Activated T-cell treated with anti-CD3 and anti-CD28 coated beads, Interleukin-2, amount 50 U/mL, for 4 hours (primary cell): ENCODE measurements at regions not wholly inside any gene's neighbourhood (a gene's known extent, or its start where the extent isn't known, plus 50 kb on each side); places are given as distances from the start of the nearest gene placed in this dataset.

Experiments used
- ATAC-seq, 2 donors: fragments of 200-7000 bp; cut with Tn5 transposase; one replicate each; pipeline ENCODE4 v1.10.0; 2021
- DNase-seq: peaks from one replicate; pipeline ENCODE4 v3.0.0-alpha.2; 2020
- H3K27me3 Mint-ChIP-seq: one replicate; pipeline ENCODE4 v1.8.0; 2021; ENCODE audit warnings: low read depth, mixed read lengths
- H3K36me3 Mint-ChIP-seq: one replicate; pipeline ENCODE4 v1.8.0; 2022; ENCODE audit warnings: mixed read lengths; ENCODE audit not compliant: insufficient read depth
- H3K4me1 Mint-ChIP-seq: one replicate; pipeline ENCODE4 v1.8.0; 2021; ENCODE audit warnings: low read depth, mixed read lengths
- H3K4me3 Mint-ChIP-seq: one replicate; pipeline ENCODE4 v1.8.0; 2021; ENCODE audit warnings: mild to moderate bottlenecking, moderate library complexity, mixed read lengths
- H3K9me3 Mint-ChIP-seq: one replicate; pipeline ENCODE4 v1.8.0; 2021; ENCODE audit warnings: mixed read lengths

GRCh38 chr4:37771771-37772170, 54.7 kb upstream of the PGM2 start:
- DNase-seq (no peak), ATAC-seq (no peak)
- H3K36me3 Mint-ChIP-seq, result no peaks in the 10 kb centered on the region
- H3K9me3 Mint-ChIP-seq, result no peaks in the 10 kb centered on the region
- H3K4me1 Mint-ChIP-seq, result peaks cover 3% of the 10 kb centered on the region
- no peak overlapping the region for H3K4me3 Mint-ChIP-seq
- no peaks in the 10 kb centered on the region for H3K27me3 Mint-ChIP-seq

DNA sequence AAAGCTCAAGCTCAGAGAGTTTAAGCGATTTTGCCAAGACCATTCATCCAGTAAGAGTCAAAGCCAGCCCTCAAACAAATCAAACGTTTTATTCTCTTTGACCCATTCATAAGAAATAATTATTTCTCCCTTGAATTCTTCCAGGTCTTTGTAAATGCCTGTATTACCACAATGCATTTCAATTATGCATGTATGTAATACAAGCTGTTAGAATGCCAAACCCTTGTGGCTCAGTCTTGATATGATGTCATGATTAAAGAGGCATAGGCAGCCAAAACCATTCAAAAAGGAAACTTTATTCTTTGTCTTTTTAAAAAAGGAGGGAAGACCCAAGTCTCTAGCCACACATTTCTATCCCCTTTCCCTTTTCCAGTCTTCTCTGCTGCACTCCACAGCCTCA, 56.5 kb upstream of the PGM2 start:
- no peaks in the 10 kb centered on the region for H3K36me3 Mint-ChIP-seq
- no peaks in the 10 kb centered on the region for H3K9me3 Mint-ChIP-seq
- peaks cover 6% of the 10 kb centered on the region for H3K4me1 Mint-ChIP-seq
- no peaks in the 10 kb centered on the region for H3K27me3 Mint-ChIP-seq
- H3K4me3 Mint-ChIP-seq, result no peak overlapping the region
- ATAC-seq (no peak), DNase-seq (no peak)

GRCh38 chr4:37769391-37769989, 57.0 kb upstream of the PGM2 start:
- DNase-seq (no peak), ATAC-seq (no peak)
- no peaks in the 10 kb centered on the region for H3K27me3 Mint-ChIP-seq
- H3K4me1 Mint-ChIP-seq, result peaks cover 6% of the 10 kb centered on the region
- no peak overlapping the region for H3K4me3 Mint-ChIP-seq
- H3K36me3 Mint-ChIP-seq, result no peaks in the 10 kb centered on the region
- H3K9me3 Mint-ChIP-seq, result no peaks in the 10 kb centered on the region

- no peaks in the 10 kb centered on the region for H3K27me3 Mint-ChIP-seq
- no peaks in the 10 kb centered on the region for H3K36me3 Mint-ChIP-seq
- H3K9me3 Mint-ChIP-seq, result no peaks in the 10 kb centered on the region
- DNase-seq, result no peak
- no peak for ATAC-seq
- no peak overlapping the region for H3K4me3 Mint-ChIP-seq
- peaks cover 6% of the 10 kb centered on the region for H3K4me1 Mint-ChIP-seq
Observed at GRCh38 chr4:37767546-37767945, 58.9 kb upstream of the PGM2 start.

- Mint-ChIP-seq H3K4me1 (peaks cover 6% of the 10 kb centered on the region), H3K9me3 (no peaks in the 10 kb centered on the region), H3K36me3 (no peaks in the 10 kb centered on the region), H3K4me3 (no peak overlapping the region), H3K27me3 (no peaks in the 10 kb centered on the region)
- no peak for ATAC-seq
- DNase-seq, result no peak
Observed at GRCh38 chr4:37767019-37767418, 59.5 kb upstream of the PGM2 start.

- Mint-ChIP-seq H3K9me3 (no peaks in the 10 kb centered on the region), H3K27me3 (no peaks in the 10 kb centered on the region), H3K36me3 (no peaks in the 10 kb centered on the region), H3K4me3 (no peak overlapping the region), H3K4me1 (peaks cover 6% of the 10 kb centered on the region)
- no peak for DNase-seq
- peak; percentile 41 to 43 for ATAC-seq
Observed at GRCh38 chr4:37765741-37766140, 60.7 kb upstream of the PGM2 start.

- Mint-ChIP-seq H3K4me1 (peaks cover 6% of the 10 kb centered on the region), H3K4me3 (no peak overlapping the region), H3K27me3 (no peaks in the 10 kb centered on the region), H3K36me3 (no peaks in the 10 kb centered on the region), H3K9me3 (no peaks in the 10 kb centered on the region)
- DNase-seq (no peak), ATAC-seq (no peak)
Observed at GRCh38 chr4:37763831-37764230, 62.7 kb upstream of the PGM2 start.

DNA sequence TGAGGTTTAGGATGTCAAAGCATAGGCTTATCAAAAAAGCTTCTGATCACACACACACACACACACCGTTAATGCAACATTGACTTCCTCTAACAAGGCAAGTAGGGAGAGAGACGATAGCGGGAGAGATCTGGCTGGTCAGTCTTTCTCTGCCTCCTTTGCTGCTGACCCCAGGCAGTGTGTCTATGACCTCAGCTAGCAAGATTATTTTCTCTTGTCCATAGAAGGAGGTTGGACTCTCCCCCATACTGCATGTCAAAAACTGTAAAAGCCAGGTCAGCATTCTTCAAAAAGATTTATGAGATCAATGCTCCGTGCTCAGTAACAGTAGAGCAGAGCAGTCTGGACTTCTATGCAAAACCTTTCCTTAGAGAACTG, 63.5 kb upstream of the PGM2 start:
- no peaks in the 10 kb centered on the region for H3K27me3 Mint-ChIP-seq
- ATAC-seq (no peak), DNase-seq (no peak)
- no peaks in the 10 kb centered on the region for H3K9me3 Mint-ChIP-seq
- H3K4me1 Mint-ChIP-seq, result peaks cover 10% of the 10 kb centered on the region
- H3K4me3 Mint-ChIP-seq, result no peak overlapping the region
- H3K36me3 Mint-ChIP-seq, result no peaks in the 10 kb centered on the region

- H3K36me3 Mint-ChIP-seq, result no peaks in the 10 kb centered on the region
- H3K9me3 Mint-ChIP-seq, result no peaks in the 10 kb centered on the region
- H3K27me3 Mint-ChIP-seq, result no peaks in the 10 kb centered on the region
- H3K4me1 Mint-ChIP-seq, result peaks cover 10% of the 10 kb centered on the region
- H3K4me3 Mint-ChIP-seq, result no peak overlapping the region
- ATAC-seq (peak in 1 of 2 donors; percentile 38), DNase-seq (no peak)
Observed at GRCh38 chr4:37762294-37762990, 64.0 kb upstream of the PGM2 start.

DNA sequence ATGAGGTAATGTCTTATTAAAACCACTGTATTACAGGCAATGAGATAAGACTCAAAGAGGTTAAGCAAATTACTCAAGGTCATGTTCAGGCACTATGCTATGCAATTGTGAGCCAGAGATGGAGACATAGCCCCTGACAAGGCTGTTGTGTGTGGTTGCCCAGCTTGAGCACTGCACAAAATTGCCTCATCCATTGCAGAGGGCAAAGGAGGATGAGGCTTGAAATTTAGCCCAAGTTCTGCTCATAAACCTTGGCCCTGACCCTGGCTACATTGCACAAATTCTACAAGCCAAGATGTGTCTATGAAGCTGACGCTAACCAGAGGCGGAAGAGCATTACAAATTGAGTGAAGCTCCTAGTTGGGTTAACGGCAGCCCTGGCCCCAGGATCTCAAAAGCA, 65.6 kb upstream of the PGM2 start:
- DNase-seq, result no peak
- no peaks in the 10 kb centered on the region for H3K9me3 Mint-ChIP-seq
- no peak for ATAC-seq
- no peaks in the 10 kb centered on the region for H3K36me3 Mint-ChIP-seq
- H3K4me3 Mint-ChIP-seq, result no peak overlapping the region
- peaks cover 7% of the 10 kb centered on the region for H3K4me1 Mint-ChIP-seq
- no peaks in the 10 kb centered on the region for H3K27me3 Mint-ChIP-seq

- no peak for DNase-seq
- Mint-ChIP-seq H3K36me3 (no peaks in the 10 kb centered on the region), H3K4me1 (peaks cover 5% of the 10 kb centered on the region), H3K4me3 (no peak overlapping the region), H3K9me3 (no peaks in the 10 kb centered on the region), H3K27me3 (no peaks in the 10 kb centered on the region)
- no peak for ATAC-seq
Observed at GRCh38 chr4:37759833-37760232, 66.7 kb upstream of the PGM2 start.

DNA sequence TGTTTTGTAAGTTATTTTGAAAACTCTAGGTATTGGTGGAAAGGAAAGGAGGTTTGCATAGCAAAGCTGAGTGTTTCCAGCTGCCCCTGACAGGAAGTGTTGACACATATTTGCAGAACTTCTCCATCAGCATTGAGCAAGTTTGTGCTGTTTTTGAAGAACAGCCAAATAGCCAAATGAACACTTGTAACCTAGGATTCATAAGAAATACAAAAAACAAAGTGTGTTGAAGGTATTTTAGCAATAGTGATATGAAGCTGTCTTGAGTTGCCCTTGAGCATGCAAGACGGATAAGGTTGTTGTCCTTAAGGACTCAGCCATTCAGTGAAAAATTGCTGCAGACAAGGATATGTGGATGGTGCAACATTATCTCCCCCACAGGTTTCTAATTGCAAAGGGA, 68.3 kb upstream of the PGM2 start:
- no peak for DNase-seq
- no peak overlapping the region for H3K4me3 Mint-ChIP-seq

GRCh38 chr4:37757761-37758160, 68.7 kb upstream of the PGM2 start:
- no peaks in the 10 kb centered on the region for H3K9me3 Mint-ChIP-seq
- no peaks in the 10 kb centered on the region for H3K27me3 Mint-ChIP-seq
- DNase-seq, result no peak
- peaks cover 13% of the 10 kb centered on the region for H3K4me1 Mint-ChIP-seq
- H3K4me3 Mint-ChIP-seq, result no peak overlapping the region
- no peak for ATAC-seq
- H3K36me3 Mint-ChIP-seq, result no peaks in the 10 kb centered on the region

More for the DNA sequence above, 68.3 kb upstream of the PGM2 start:
- Mint-ChIP-seq H3K27me3 (no peaks in the 10 kb centered on the region), H3K36me3 (no peaks in the 10 kb centered on the region), H3K4me1 (peaks cover 13% of the 10 kb centered on the region), H3K9me3 (no peaks in the 10 kb centered on the region)
- no peak for ATAC-seq

DNA sequence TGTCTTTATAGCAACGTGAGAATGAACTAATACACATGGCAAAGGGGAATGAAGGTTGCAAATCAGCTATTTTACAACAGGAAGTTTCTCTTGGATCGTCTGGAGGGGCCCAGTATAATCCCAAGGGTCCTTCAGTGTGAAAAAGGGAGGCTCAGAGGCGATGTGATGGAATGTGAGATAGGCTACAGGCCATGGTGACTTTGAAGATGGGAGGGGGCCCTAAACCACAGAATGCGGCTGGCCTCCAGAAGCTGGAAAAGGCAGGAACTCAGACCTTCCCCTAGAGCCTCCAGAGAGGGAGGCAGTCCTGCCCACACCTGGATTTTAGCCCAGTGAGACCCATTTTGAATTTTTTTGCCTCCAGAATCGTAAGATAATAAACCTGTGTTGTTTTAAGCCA, 69.4 kb upstream of the PGM2 start:
- Mint-ChIP-seq H3K4me3 (no peak overlapping the region), H3K27me3 (no peaks in the 10 kb centered on the region), H3K36me3 (no peaks in the 10 kb centered on the region), H3K4me1 (peaks cover 13% of the 10 kb centered on the region), H3K9me3 (no peaks in the 10 kb centered on the region)
- ATAC-seq (no peak), DNase-seq (no peak)

DNA sequence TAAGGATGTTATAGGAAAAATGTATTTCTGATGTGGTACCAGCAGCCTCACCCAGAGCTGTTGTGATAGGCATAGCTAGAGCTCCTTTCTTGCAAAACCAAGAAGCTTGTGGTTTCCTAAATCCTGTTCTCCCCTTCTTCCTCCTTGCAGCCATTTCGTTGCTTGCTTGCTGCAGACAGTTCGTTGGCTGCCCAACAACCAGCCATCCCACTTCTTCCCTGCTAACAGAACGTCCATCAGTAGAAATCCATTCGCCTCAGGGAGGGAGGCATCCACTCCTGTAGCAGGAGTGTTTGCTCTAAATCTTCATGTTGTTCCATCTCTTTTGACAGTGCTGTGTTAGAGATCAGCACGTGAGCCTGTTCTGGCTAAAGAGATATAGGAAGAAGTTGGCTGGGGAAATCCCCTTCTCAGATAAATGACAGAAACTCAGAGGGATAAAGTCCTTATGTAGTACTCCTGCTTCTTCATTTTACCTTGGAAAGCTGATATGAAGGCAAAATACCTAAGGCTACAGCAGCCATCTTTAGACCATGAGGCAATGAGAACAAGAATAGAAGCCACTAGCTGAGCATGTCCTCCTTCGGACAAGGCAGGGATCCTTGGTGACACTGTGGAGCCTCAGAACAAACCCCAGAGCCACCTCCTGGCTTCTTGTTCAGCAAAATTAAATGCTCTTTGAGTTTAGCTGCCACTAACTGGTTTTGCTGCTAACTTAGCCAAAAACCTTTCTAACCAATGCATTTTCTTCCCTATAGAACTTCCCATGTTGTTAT, 68.4 kb upstream of the RELL1 start:
- Mint-ChIP-seq H3K27me3 (no peaks in the 10 kb centered on the region), H3K9me3 (no peaks in the 10 kb centered on the region), H3K4me1 (peaks cover 13% of the 10 kb centered on the region), H3K36me3 (no peaks in the 10 kb centered on the region), H3K4me3 (no peak overlapping the region)
- ATAC-seq, result no peak
- no peak for DNase-seq
